H9 (cell line): ENCODE measurements at regions not wholly inside any gene's neighbourhood (a gene's known extent, or its start where the extent isn't known, plus 50 kb on each side); places are given as distances from the start of the nearest gene placed in this dataset.

Source experiments
- DNase-seq: peaks from one replicate; pipeline ENCODE4 v3.0.0-alpha.2; 2017
- H2AFZ ChIP-seq: one replicate; pipeline ENCODE4 v1.6.1; 2013; ENCODE audit warnings: mild to moderate bottlenecking, low read length, control low read depth, moderate library complexity
- H2AK5ac ChIP-seq: 2 replicates; pipeline ENCODE4 v1.6.1; 2013; ENCODE audit warnings: low read length, control low read depth, mixed read lengths; ENCODE audit not compliant: insufficient read length
- H2BK120ac ChIP-seq: one replicate; pipeline ENCODE4 v1.6.1; 2013; ENCODE audit warnings: low read depth, mild to moderate bottlenecking, low read length, control low read depth, inconsistent platforms; ENCODE audit not compliant: poor library complexity, severe bottlenecking
- H2BK12ac ChIP-seq: 2 replicates; pipeline ENCODE4 v1.6.1; 2013; ENCODE audit warnings: low read length, control low read depth, mixed read lengths, low read depth; ENCODE audit not compliant: insufficient read length
- H2BK15ac ChIP-seq: 2 replicates; pipeline ENCODE4 v1.6.1; 2013; ENCODE audit warnings: low read depth, low read length, control low read depth
- H2BK20ac ChIP-seq: one replicate; pipeline ENCODE4 v1.6.1; 2013; ENCODE audit warnings: low read depth, mild to moderate bottlenecking, low read length, control low read depth, inconsistent platforms; ENCODE audit not compliant: poor library complexity, severe bottlenecking
- H2BK5ac ChIP-seq: 2 replicates; pipeline ENCODE4 v1.6.1; 2013; ENCODE audit warnings: low read length, control low read depth, mixed read lengths; ENCODE audit not compliant: insufficient read length
- H3K14ac ChIP-seq: 2 replicates; pipeline ENCODE4 v1.6.1; 2013; ENCODE audit warnings: low read length, control low read depth; ENCODE audit not compliant: insufficient read depth
- H3K18ac ChIP-seq: 2 replicates; pipeline ENCODE4 v1.6.1; 2013; ENCODE audit warnings: low read depth, mild to moderate bottlenecking, mixed read lengths, low read length, control low read depth; ENCODE audit not compliant: insufficient read length
- H3K23ac ChIP-seq: 2 replicates; pipeline ENCODE4 v1.6.1; 2013; ENCODE audit warnings: low read length, control low read depth, mixed read lengths, low read depth; ENCODE audit not compliant: insufficient read length
- H3K23me2 ChIP-seq: 2 replicates; pipeline ENCODE4 v1.6.1; 2013; ENCODE audit warnings: low read depth, mild to moderate bottlenecking, mixed read lengths, low read length, control low read depth; ENCODE audit not compliant: insufficient read length, poor library complexity, severe bottlenecking
- H3K27ac ChIP-seq: 2 replicates; pipeline ENCODE4 v1.5.1; 2013; ENCODE audit warnings: low read length, control low read depth, mixed read lengths, low read depth; ENCODE audit not compliant: insufficient read length
- H3K27me3 ChIP-seq: 2 replicates; pipeline ENCODE4 v1.6.1; 2013; ENCODE audit warnings: low read length, control low read depth, inconsistent platforms; ENCODE audit not compliant: insufficient read depth
- H3K4ac ChIP-seq: 2 replicates; pipeline ENCODE4 v1.6.1; 2013; ENCODE audit warnings: low read depth, mild to moderate bottlenecking, control low read depth, inconsistent platforms, low read length, moderate library complexity
- H3K4me1 ChIP-seq: 2 replicates; pipeline ENCODE4 v1.6.1; 2013; ENCODE audit warnings: low read length, control low read depth, inconsistent platforms; ENCODE audit not compliant: insufficient read depth
- H3K4me2 ChIP-seq: 2 replicates; pipeline ENCODE4 v1.6.1; 2013; ENCODE audit warnings: low read length, control low read depth, mixed read lengths; ENCODE audit not compliant: insufficient read length, insufficient read depth
- H3K56ac ChIP-seq: 2 replicates; pipeline ENCODE4 v1.6.1; 2013; ENCODE audit warnings: low read depth, mild to moderate bottlenecking, mixed read lengths, low read length, control low read depth; ENCODE audit not compliant: insufficient read length
- H3K79me1 ChIP-seq: 2 replicates; pipeline ENCODE4 v1.6.1; 2013; ENCODE audit warnings: low read depth, mild to moderate bottlenecking, moderate library complexity, low read length, control low read depth, inconsistent platforms; ENCODE audit not compliant: insufficient read depth, poor library complexity, severe bottlenecking
- H3K79me2 ChIP-seq: 2 replicates; pipeline ENCODE4 v1.6.1; 2013; ENCODE audit warnings: low read length, control low read depth, inconsistent platforms; ENCODE audit not compliant: insufficient read depth
- H3K9ac ChIP-seq: 2 replicates; pipeline ENCODE4 v1.6.1; 2013; ENCODE audit warnings: low read length, control low read depth, mixed read lengths; ENCODE audit not compliant: insufficient read length; ENCODE audit errors: extremely low read depth
- H3K9me3 ChIP-seq: one replicate; pipeline ENCODE4 v1.6.1; 2013; ENCODE audit warnings: low read depth, low read length, inconsistent platforms; ENCODE audit not compliant: control insufficient read depth
- H3T11ph ChIP-seq: one replicate; pipeline ENCODE4 v1.6.1; 2013; ENCODE audit warnings: mild to moderate bottlenecking, low read length, control low read depth, inconsistent platforms
- H4K20me1 ChIP-seq: one replicate; pipeline ENCODE4 v1.6.1; 2013; ENCODE audit not compliant: control insufficient read depth, insufficient read length, insufficient read depth
- H4K5ac ChIP-seq: 2 replicates; pipeline ENCODE4 v1.6.1; 2013; ENCODE audit warnings: low read depth, mild to moderate bottlenecking, mixed read lengths, low read length, control low read depth; ENCODE audit not compliant: insufficient read length
- H4K8ac ChIP-seq: replicated peaks from 2 replicates; pipeline ENCODE4 v1.6.1; 2013; ENCODE audit warnings: low read length, control low read depth, mixed read lengths, low read depth; ENCODE audit not compliant: insufficient read length
- H4K91ac ChIP-seq: 2 replicates; pipeline ENCODE4 v1.6.1; 2013; ENCODE audit warnings: low read depth, mild to moderate bottlenecking, moderate library complexity, mixed read lengths, low read length, control low read depth; ENCODE audit not compliant: insufficient read length
- H3K27ac Mint-ChIP-seq, 3 experiments: 2 replicates in 2 of 3; 3 replicates in 1 of 3; pipeline ENCODE4 v1.8.0; 2020 to 2021; ENCODE audit warnings: mixed read lengths in 3 of 3, mild to moderate bottlenecking in 1 of 3, moderate library complexity in 1 of 3
- H3K27me3 Mint-ChIP-seq: 2 replicates; pipeline ENCODE4 v1.8.0; 2021; ENCODE audit warnings: low read depth, mild to moderate bottlenecking, moderate library complexity, mixed read lengths
- H3K36me3 Mint-ChIP-seq, 3 experiments: 2 replicates in 2 of 3; 3 replicates in 1 of 3; pipeline ENCODE4 v1.8.0; 2020 to 2021; ENCODE audit warnings: low read depth in 3 of 3, mixed read lengths in 3 of 3; ENCODE audit not compliant: insufficient read depth in 1 of 3
- H3K4me1 Mint-ChIP-seq, 2 experiments: 2 replicates each; pipeline ENCODE4 v1.8.0; 2020; ENCODE audit warnings: mixed read lengths in 2 of 2
- H3K4me3 Mint-ChIP-seq, 2 experiments: 2 replicates in 1 of 2; 3 replicates in 1 of 2; pipeline ENCODE4 v1.8.0; 2020 to 2021; ENCODE audit warnings: mild to moderate bottlenecking in 2 of 2, mixed read lengths in 2 of 2, moderate library complexity in 1 of 2
- H3K9me3 Mint-ChIP-seq, 2 experiments: 2 replicates in 1 of 2; 3 replicates in 1 of 2; pipeline ENCODE4 v1.8.0; 2020; ENCODE audit warnings: mild to moderate bottlenecking in 2 of 2, mixed read lengths in 2 of 2, moderate library complexity in 1 of 2
- WGBS: extraction: QIAGEN DNeasy Blood & Tissue Kit; methylation state at CpG from one replicate; pipeline ENCODE4 v1.1.7; 2013; ENCODE audit warnings: missing lambda C conversion rate, low lambda C conversion rate, mixed read lengths; ENCODE audit not compliant: insufficient read length; ENCODE audit errors: extremely low coverage; 5-methylcytosine and 5-hydroxymethylcytosine counted together
- TF ChIP-seq, protein P1 (sequence below): fragments of 200-600 bp; sonication (generic); conservative IDR thresholded peaks from 3 replicates; pipeline ENCODE4 v1.8.0; 2021; ENCODE audit warnings: antibody characterized with exemption, mild to moderate bottlenecking

DNA sequence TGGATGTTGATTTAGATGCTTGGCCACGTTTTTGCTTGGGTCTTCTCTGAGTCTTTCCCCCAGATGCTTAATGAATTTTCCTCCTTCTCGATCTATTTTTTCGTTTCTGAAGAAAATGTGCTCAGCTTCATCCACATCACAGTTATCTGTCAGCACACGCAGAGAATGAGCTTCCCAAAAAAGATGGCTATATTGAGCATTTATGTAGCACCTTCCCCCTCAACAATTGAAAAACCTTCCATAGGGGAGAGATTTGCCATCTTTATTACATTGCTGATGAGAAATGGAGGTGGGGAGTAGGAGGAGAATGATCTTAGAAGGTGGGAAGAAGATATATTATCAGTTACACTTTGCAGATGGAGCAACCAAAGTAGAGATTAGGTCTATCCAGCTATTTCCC is 228.1 kb upstream of the PHYHIPL start:
- H2BK5ac ChIP-seq, result no peak overlapping the region
- no peak overlapping the region for H2AK5ac ChIP-seq
- no peak overlapping the region for H3K18ac ChIP-seq
- no peaks in the 10 kb centered on the region for H4K20me1 ChIP-seq
- Mint-ChIP-seq H3K4me1 (no peaks in the 10 kb centered on the region), H3K9me3 (no peaks in the 10 kb centered on the region), H3K27me3 (peaks cover 15% of the 10 kb centered on the region), H3K4me3 (no peak overlapping the region), H3K27ac (no peak overlapping the region), H3K36me3 (no peaks in the 10 kb centered on the region; a peak in 1 of 7 replicates)
- no peak overlapping the region for H3T11ph ChIP-seq
- no peaks in the 10 kb centered on the region for H3K27me3 ChIP-seq
- no peaks in the 10 kb centered on the region for H3K4me1 ChIP-seq
- H2BK15ac ChIP-seq, result no peak overlapping the region
- H2BK120ac ChIP-seq, result no peak overlapping the region
- WGBS, result no CpG with 5 or more reads among the region's 4 CpGs
- H3K14ac ChIP-seq, result no peak overlapping the region
- no peaks in the 10 kb centered on the region for H3K23me2 ChIP-seq
- H4K8ac ChIP-seq, result no peak overlapping the region
- TF ChIP-seq, protein P1, sequence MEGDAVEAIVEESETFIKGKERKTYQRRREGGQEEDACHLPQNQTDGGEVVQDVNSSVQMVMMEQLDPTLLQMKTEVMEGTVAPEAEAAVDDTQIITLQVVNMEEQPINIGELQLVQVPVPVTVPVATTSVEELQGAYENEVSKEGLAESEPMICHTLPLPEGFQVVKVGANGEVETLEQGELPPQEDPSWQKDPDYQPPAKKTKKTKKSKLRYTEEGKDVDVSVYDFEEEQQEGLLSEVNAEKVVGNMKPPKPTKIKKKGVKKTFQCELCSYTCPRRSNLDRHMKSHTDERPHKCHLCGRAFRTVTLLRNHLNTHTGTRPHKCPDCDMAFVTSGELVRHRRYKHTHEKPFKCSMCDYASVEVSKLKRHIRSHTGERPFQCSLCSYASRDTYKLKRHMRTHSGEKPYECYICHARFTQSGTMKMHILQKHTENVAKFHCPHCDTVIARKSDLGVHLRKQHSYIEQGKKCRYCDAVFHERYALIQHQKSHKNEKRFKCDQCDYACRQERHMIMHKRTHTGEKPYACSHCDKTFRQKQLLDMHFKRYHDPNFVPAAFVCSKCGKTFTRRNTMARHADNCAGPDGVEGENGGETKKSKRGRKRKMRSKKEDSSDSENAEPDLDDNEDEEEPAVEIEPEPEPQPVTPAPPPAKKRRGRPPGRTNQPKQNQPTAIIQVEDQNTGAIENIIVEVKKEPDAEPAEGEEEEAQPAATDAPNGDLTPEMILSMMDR, result no peak
- H4K91ac ChIP-seq, result no peak overlapping the region
- H3K4me2 ChIP-seq, result no peak overlapping the region
- no peak overlapping the region for H3K27ac ChIP-seq
- H4K5ac ChIP-seq, result no peak overlapping the region
- no peaks in the 10 kb centered on the region for H3K9me3 ChIP-seq
- H2AFZ ChIP-seq, result no peak overlapping the region
- H3K56ac ChIP-seq, result no peak overlapping the region
- DNase-seq, result no peak
- no peak overlapping the region for H2BK20ac ChIP-seq
- H3K23ac ChIP-seq, result no peak overlapping the region
- no peaks in the 10 kb centered on the region for H3K79me2 ChIP-seq
- no peak overlapping the region for H2BK12ac ChIP-seq
- no peak overlapping the region for H3K4ac ChIP-seq
- no peak overlapping the region for H3K9ac ChIP-seq
- H3K79me1 ChIP-seq, result no peaks in the 10 kb centered on the region
